ENCODE measurements at regions not wholly inside any gene's neighbourhood (a gene's known extent, or its start where the extent isn't known, plus 50 kb on each side); places are given as distances from the start of the nearest gene placed in this dataset.
"Not testable (repeated sequence)": the region's sequence is repeated elsewhere in the genome, so short reads cannot be mapped to it uniquely, and the experiment has no call there.

- TF ChIP-seq CTCF (IDR thresholded peaks at IDR 0.05; ENCODE audit: low read depth, low read length); EZH2phosphoT487 (IDR thresholded peaks at IDR 0.05; ENCODE audit: low read depth): not testable (repeated sequence)
Measured at GRCh38 chr12:14219670-14220069, 145.8 kb upstream of the ATF7IP start.

Data from OCI-LY3 (cell line).